MM.1S (cell line): ENCODE measurements at regions not wholly inside any gene's neighbourhood (a gene's known extent, or its start where the extent isn't known, plus 50 kb on each side); places are given as distances from the start of the nearest gene placed in this dataset.

Source experiments
- EZH2 ChIP-seq: fragments of 300-600 bp; sonication (generic); optimal IDR thresholded peaks from 2 replicates; pipeline ENCODE3; 2017; ENCODE audit warnings: low read depth, mild to moderate bottlenecking, antibody characterized with exemption, low read length, mixed read lengths
- EZH2phosphoT487 ChIP-seq: fragments of 300-600 bp; sonication (generic); IDR thresholded peaks from 2 replicates; pipeline ENCODE4 v1.6.1; 2018; ENCODE audit warnings: antibody characterized with exemption, low read length
- TF ChIP-seq, protein P1 (sequence below): fragments of 300-600 bp; sonication (generic); IDR thresholded peaks from 2 replicates; pipeline ENCODE4 v1.5.1; 2016; ENCODE audit warnings: antibody characterized with exemption, low read length, mixed read lengths

DNA sequence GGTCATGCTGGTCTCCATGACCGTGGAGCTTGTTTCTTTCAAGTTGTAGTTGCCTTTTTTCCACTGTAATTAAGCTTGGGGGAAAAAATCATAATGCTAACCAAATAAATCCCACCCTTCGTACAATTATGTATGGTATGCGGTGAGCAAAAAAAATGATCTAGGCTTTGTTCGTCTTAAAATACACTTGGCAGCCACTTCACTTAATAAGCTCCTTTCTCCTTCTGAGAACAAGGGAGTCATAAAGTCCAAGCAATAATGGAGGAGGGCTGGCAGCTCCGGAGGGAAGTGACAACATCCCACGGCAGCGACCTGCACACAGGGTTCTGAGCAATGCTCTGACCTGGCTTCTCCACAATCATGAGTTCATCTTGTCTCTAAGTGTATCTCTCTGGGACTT lies 91.2 kb upstream of the KLHL29 start:
- TF ChIP-seq, protein P1, sequence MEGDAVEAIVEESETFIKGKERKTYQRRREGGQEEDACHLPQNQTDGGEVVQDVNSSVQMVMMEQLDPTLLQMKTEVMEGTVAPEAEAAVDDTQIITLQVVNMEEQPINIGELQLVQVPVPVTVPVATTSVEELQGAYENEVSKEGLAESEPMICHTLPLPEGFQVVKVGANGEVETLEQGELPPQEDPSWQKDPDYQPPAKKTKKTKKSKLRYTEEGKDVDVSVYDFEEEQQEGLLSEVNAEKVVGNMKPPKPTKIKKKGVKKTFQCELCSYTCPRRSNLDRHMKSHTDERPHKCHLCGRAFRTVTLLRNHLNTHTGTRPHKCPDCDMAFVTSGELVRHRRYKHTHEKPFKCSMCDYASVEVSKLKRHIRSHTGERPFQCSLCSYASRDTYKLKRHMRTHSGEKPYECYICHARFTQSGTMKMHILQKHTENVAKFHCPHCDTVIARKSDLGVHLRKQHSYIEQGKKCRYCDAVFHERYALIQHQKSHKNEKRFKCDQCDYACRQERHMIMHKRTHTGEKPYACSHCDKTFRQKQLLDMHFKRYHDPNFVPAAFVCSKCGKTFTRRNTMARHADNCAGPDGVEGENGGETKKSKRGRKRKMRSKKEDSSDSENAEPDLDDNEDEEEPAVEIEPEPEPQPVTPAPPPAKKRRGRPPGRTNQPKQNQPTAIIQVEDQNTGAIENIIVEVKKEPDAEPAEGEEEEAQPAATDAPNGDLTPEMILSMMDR: no peak
- TF ChIP-seq EZH2: no peak
- TF ChIP-seq EZH2phosphoT487: no peak
